ENCODE measurements at regions not wholly inside any gene's neighbourhood (a gene's known extent, or its start where the extent isn't known, plus 50 kb on each side); places are given as distances from the start of the nearest gene placed in this dataset.
"Not testable (repeated sequence)": the region's sequence is repeated elsewhere in the genome, so short reads cannot be mapped to it uniquely, and the experiment has no call there.

- DNase-seq: peak; percentile 29 to 34
Observed at GRCh38 chr7:47088329-47089067, 493.4 kb downstream of the TNS3 start.

- DNase-seq: no peak
Observed at GRCh38 chr7:47087866-47088265, 494.0 kb downstream of the TNS3 start.

- DNase-seq: no peak
Observed at GRCh38 chr7:47085491-47086275, 496.2 kb downstream of the TNS3 start.

- no peak for DNase-seq
Observed at GRCh38 chr7:47083476-47084250, 498.2 kb downstream of the TNS3 start.

GRCh38 chr7:47080816-47081215 lies 501.1 kb downstream of the TNS3 start:
- DNase-seq: no peak

- no peak for DNase-seq
Observed at GRCh38 chr7:47078241-47078640, 503.7 kb downstream of the TNS3 start.

GRCh38 chr7:47074702-47075153 lies 507.2 kb downstream of the TNS3 start:
- DNase-seq: no peak

GRCh38 chr7:47073284-47073683 lies 508.6 kb downstream of the TNS3 start:
- DNase-seq: no peak

GRCh38 chr7:47071866-47072265 lies 510.0 kb downstream of the TNS3 start:
- DNase-seq: no peak

- no peak for DNase-seq
Observed at GRCh38 chr7:47069385-47070076, 512.4 kb downstream of the TNS3 start.

- DNase-seq: no peak
Observed at GRCh38 chr7:47066976-47067614, 514.8 kb downstream of the TNS3 start.

GRCh38 chr7:47056731-47057130 lies 525.2 kb downstream of the TNS3 start:
- no peak for DNase-seq

- not testable (repeated sequence) for DNase-seq
Observed at GRCh38 chr7:47052541-47053208, 529.2 kb downstream of the TNS3 start.

GRCh38 chr7:47049234-47049774 lies 532.6 kb downstream of the TNS3 start:
- no peak for DNase-seq

- DNase-seq: no peak
Observed at GRCh38 chr7:47047384-47047783, 534.5 kb downstream of the TNS3 start.

GRCh38 chr7:47046949-47047348 lies 535.0 kb downstream of the TNS3 start:
- no peak for DNase-seq

GRCh38 chr7:47045207-47046051 lies 536.5 kb downstream of the TNS3 start:
- no peak for DNase-seq

GRCh38 chr7:47044625-47045024 lies 537.3 kb downstream of the TNS3 start:
- no peak for DNase-seq

GRCh38 chr7:47043304-47043703 lies 538.6 kb downstream of the TNS3 start:
- DNase-seq: no peak

GRCh38 chr7:47042669-47043068 lies 539.2 kb downstream of the TNS3 start:
- DNase-seq: no peak
